H1 (cell line): ENCODE measurements at regions not wholly inside any gene's neighbourhood (a gene's known extent, or its start where the extent isn't known, plus 50 kb on each side); places are given as distances from the start of the nearest gene placed in this dataset.

Source experiments
- CTCF ChIA-PET: fragments of 300-600 bp; sonication (Branson Sonifier 250); formaldehyde crosslinking; loops from one replicate; lab custom pipeline; 2021; ENCODE audit not compliant: partially characterized antibody; lab: Charles Lee
- POLR2A ChIA-PET: fragments of 300-600 bp; sonication (Branson Sonifier 250); formaldehyde crosslinking; loops from one replicate; lab custom pipeline; 2021; ENCODE audit warnings: inconsistent platforms; ENCODE audit not compliant: partially characterized antibody; lab: Charles Lee
- DNase-seq, 2 experiments: peaks; one replicate each; pipeline versions ENCODE4 v3.0.0 to v3.0.0-alpha.2; 2010 to 2022; ENCODE audit warnings: low spot score in 2 of 2, low read depth in 1 of 2, mixed read lengths in 1 of 2
- FAIRE-seq: peaks from 2 replicates; lab custom pipeline; 2011; peaks lifted over from hg19 to GRCh38; lab: Jason Lieb, UNC
- H2AFZ ChIP-seq: 2 replicates; pipeline ENCODE4 v1.8.1; 2012; ENCODE audit warnings: low read length, inconsistent platforms
- H2AK5ac ChIP-seq: 2 replicates; pipeline ENCODE4 v1.6.1; 2013; ENCODE audit warnings: low read depth, low read length
- H2BK120ac ChIP-seq: replicated peaks from 2 replicates; pipeline ENCODE3; 2013; ENCODE audit warnings: low read depth, low read length, inconsistent platforms
- H2BK12ac ChIP-seq: 2 replicates; pipeline ENCODE4 v1.6.1; 2013; ENCODE audit warnings: low read depth, low read length
- H2BK15ac ChIP-seq: 2 replicates; pipeline ENCODE4 v1.6.1; 2013; ENCODE audit warnings: low read length
- H2BK20ac ChIP-seq: 2 replicates; pipeline ENCODE4 v1.6.1; 2013; ENCODE audit warnings: low read length
- H2BK5ac ChIP-seq: 2 replicates; pipeline ENCODE4 v1.6.1; 2013; ENCODE audit warnings: low read depth, low read length
- H3K14ac ChIP-seq: 2 replicates; pipeline ENCODE4 v1.6.1; 2013; ENCODE audit warnings: inconsistent platforms; ENCODE audit not compliant: insufficient read length
- H3K18ac ChIP-seq: 2 replicates; pipeline ENCODE4 v1.6.1; 2013; ENCODE audit warnings: low read length; ENCODE audit errors: extremely low read depth
- H3K23ac ChIP-seq: 2 replicates; pipeline ENCODE4 v1.6.1; 2013; ENCODE audit warnings: inconsistent platforms; ENCODE audit not compliant: insufficient read length
- H3K23me2 ChIP-seq: 2 replicates; pipeline ENCODE4 v1.6.1; 2013; ENCODE audit warnings: low read depth, low read length
- H3K27ac ChIP-seq: 2 replicates; pipeline ENCODE4 v1.6.1; 2011; ENCODE audit warnings: low read depth, low read length, inconsistent platforms
- H3K27me3 ChIP-seq, 4 experiments: replicated peaks in 1 of 4; 1 replicate in 1 of 4; 2 replicates in 3 of 4; pipeline versions ENCODE4 v1.6.1 to v1.8.1; 2011 to 2013; ENCODE audit warnings: low read length in 3 of 4, mild to moderate bottlenecking in 3 of 4, inconsistent platforms in 2 of 4, mixed read lengths in 2 of 4, moderate library complexity in 1 of 4; ENCODE audit not compliant: control insufficient read depth in 3 of 4, insufficient read depth in 3 of 4; ENCODE audit errors: extremely low read depth in 1 of 4
- H3K36me3 ChIP-seq, 4 experiments: 2 replicates each; pipeline versions ENCODE4 v1.6.1 to v1.8.1; 2011 to 2013; ENCODE audit warnings: mild to moderate bottlenecking in 4 of 4, low read length in 3 of 4, moderate library complexity in 2 of 4, control low read depth in 1 of 4, inconsistent platforms in 1 of 4; ENCODE audit not compliant: insufficient read depth in 4 of 4, control insufficient read depth in 2 of 4
- H3K4ac ChIP-seq: replicated peaks from 2 replicates; pipeline ENCODE3; 2013; ENCODE audit warnings: low read length, low read depth, mixed read lengths, inconsistent platforms; ENCODE audit not compliant: insufficient read length
- H3K4me1 ChIP-seq, 4 experiments: replicated peaks in 1 of 4; 1 replicate in 1 of 4; 2 replicates in 3 of 4; pipeline versions ENCODE4 v1.6.1 to v1.8.1; 2011 to 2013; ENCODE audit warnings: low read length in 3 of 4, inconsistent platforms in 2 of 4, mixed read lengths in 1 of 4; ENCODE audit not compliant: insufficient read depth in 4 of 4, control insufficient read depth in 3 of 4
- H3K4me2 ChIP-seq, 2 experiments: 2 replicates each; pipeline versions ENCODE4 v1.6.1 to v1.8.1; 2011 to 2013; ENCODE audit warnings: low read depth in 2 of 2, low read length in 2 of 2, control low read depth in 1 of 2, inconsistent platforms in 1 of 2, mild to moderate bottlenecking in 1 of 2; ENCODE audit not compliant: insufficient read depth in 1 of 2
- H3K4me3 ChIP-seq, 4 experiments: fragments of 200-600, 300-600 bp in 1 of 4; sonication (generic), shearing (Covaris generic), sonication (Bioruptor Twin) in 1 of 4; 2 replicates each; pipeline versions ENCODE4 v1.5.1 to v1.8.1; 2011 to 2016; ENCODE audit warnings: low read length in 4 of 4, low read depth in 3 of 4, control low read depth in 2 of 4, inconsistent platforms in 2 of 4, mild to moderate bottlenecking in 2 of 4, mixed read lengths in 1 of 4, moderate library complexity in 1 of 4; ENCODE audit not compliant: insufficient read depth in 2 of 4; ENCODE audit errors: extremely low read depth in 1 of 4
- H3K56ac ChIP-seq: replicated peaks from 2 replicates; pipeline ENCODE3; 2013; ENCODE audit warnings: low read depth, mild to moderate bottlenecking, mixed read lengths, low read length, inconsistent platforms; ENCODE audit not compliant: insufficient read length
- H3K79me1 ChIP-seq: 2 replicates; pipeline ENCODE4 v1.6.1; 2013; ENCODE audit warnings: low read depth, low read length, control low read depth
- H3K79me2 ChIP-seq, 2 experiments: 2 replicates each; pipeline versions ENCODE4 v1.6.1 to v1.8.1; 2012 to 2013; ENCODE audit warnings: low read length in 2 of 2, mild to moderate bottlenecking in 2 of 2, inconsistent platforms in 1 of 2; ENCODE audit not compliant: insufficient read depth in 2 of 2, control insufficient read depth in 1 of 2
- H3K9ac ChIP-seq, 4 experiments: replicated peaks in 1 of 4; 1 replicate in 1 of 4; 2 replicates in 3 of 4; pipeline versions ENCODE4 v1.6.1 to v1.8.1; 2011 to 2013; ENCODE audit warnings: low read depth in 3 of 4, low read length in 3 of 4, control low read depth in 2 of 4, mild to moderate bottlenecking in 2 of 4, moderate library complexity in 2 of 4, inconsistent platforms in 1 of 4; ENCODE audit errors: extremely low read depth in 1 of 4
- H3K9me3 ChIP-seq, 2 experiments: 2 replicates each; pipeline versions ENCODE4 v1.6.1 to v1.8.1; 2012 to 2013; ENCODE audit warnings: mild to moderate bottlenecking in 2 of 2, moderate library complexity in 2 of 2, control low read depth in 1 of 2, inconsistent platforms in 1 of 2, low read depth in 1 of 2, low read length in 1 of 2, mixed read lengths in 1 of 2; ENCODE audit not compliant: insufficient read depth in 2 of 2
- H4K20me1 ChIP-seq, 2 experiments: replicated peaks in 1 of 2; 2 replicates each; pipeline versions ENCODE3 to v1.8.1; 2011 to 2013; ENCODE audit warnings: inconsistent platforms in 2 of 2, low read length in 2 of 2, mild to moderate bottlenecking in 1 of 2; ENCODE audit not compliant: insufficient read depth in 2 of 2, control insufficient read depth in 1 of 2
- H4K5ac ChIP-seq: 2 replicates; pipeline ENCODE4 v1.6.1; 2013; ENCODE audit warnings: low read length, low read depth, mixed read lengths, inconsistent platforms; ENCODE audit not compliant: insufficient read length
- H4K8ac ChIP-seq: 2 replicates; pipeline ENCODE4 v1.8.0; 2013; ENCODE audit warnings: mild to moderate bottlenecking, moderate library complexity, low read length, inconsistent platforms; ENCODE audit not compliant: insufficient read depth; ENCODE audit errors: extremely low read depth
- H4K91ac ChIP-seq: replicated peaks from 2 replicates; pipeline ENCODE3; 2013; ENCODE audit warnings: low read length, mixed read lengths, inconsistent platforms; ENCODE audit not compliant: insufficient read length
- BCL11A ChIP-seq, 2 experiments: IDR thresholded peaks; one replicate each; pipeline ENCODE4 v1.6.1; 2011; ENCODE audit warnings: low read depth in 2 of 2, low read length in 2 of 2, mild to moderate bottlenecking in 2 of 2
- CBX5 ChIP-seq: fragments of 300-800, 300-1000 bp; sonication (generic); IDR thresholded peaks from 2 replicates; pipeline ENCODE4 v1.7.1; 2016; ENCODE audit warnings: antibody characterized with exemption, low read length, low read depth
- CREB1 ChIP-seq: IDR thresholded peaks from 2 replicates; pipeline ENCODE4 v1.6.1; 2012; ENCODE audit warnings: inconsistent platforms
- EZH2 ChIP-seq: fragments of 200-600 bp; sonication (generic); IDR thresholded peaks from 2 replicates; pipeline ENCODE4 v1.7.1; 2012; ENCODE audit warnings: low read depth, mild to moderate bottlenecking, moderate library complexity, low read length, inconsistent platforms; ENCODE audit not compliant: severe bottlenecking
- KDM1A ChIP-seq: fragments of 200-600, 300-600 bp; sonication (generic); IDR thresholded peaks from 2 replicates; pipeline ENCODE4 v1.7.1; 2016; ENCODE audit warnings: mild to moderate bottlenecking, low read length, borderline replicate concordance
- POLR2A ChIP-seq, 2 experiments: IDR thresholded peaks; 1 replicate in 1 of 2; 2 replicates in 1 of 2; pipeline ENCODE4 v1.6.1; 2011; ENCODE audit warnings: low read depth in 2 of 2, low read length in 2 of 2, mild to moderate bottlenecking in 2 of 2; ENCODE audit errors: control extremely low read depth in 1 of 2
- POLR2AphosphoS5 ChIP-seq: IDR thresholded peaks from 2 replicates; pipeline ENCODE4 v1.6.1; 2011; ENCODE audit warnings: low read depth, low read length
- POU5F1 ChIP-seq: IDR thresholded peaks from 2 replicates; pipeline ENCODE4 v1.6.1; 2011; ENCODE audit warnings: low read depth, mild to moderate bottlenecking, low read length, moderate library complexity
- RNF2 ChIP-seq: fragments of 200-900, 300-1000 bp; sonication (generic); IDR thresholded peaks from 2 replicates; pipeline ENCODE4 v1.7.1; 2016; ENCODE audit warnings: borderline replicate concordance, low read depth, mild to moderate bottlenecking, antibody characterized with exemption, low read length; ENCODE audit not compliant: poor library complexity, severe bottlenecking; ENCODE audit errors: missing control alignments
- SIX5 ChIP-seq: IDR thresholded peaks from 2 replicates; pipeline ENCODE4 v1.6.1; 2011; ENCODE audit warnings: mild to moderate bottlenecking, low read depth, low read length
- TAF1 ChIP-seq: IDR thresholded peaks from 2 replicates; pipeline ENCODE4 v1.6.1; 2011; ENCODE audit warnings: mild to moderate bottlenecking, low read depth, low read length
- YY1 ChIP-seq: IDR thresholded peaks from 2 replicates; pipeline ENCODE4 v1.6.1; 2011; ENCODE audit warnings: low read depth, mild to moderate bottlenecking, low read length
- WGBS, 2 experiments: shearing (Covaris generic) in 1 of 2; methylation state at CpG; one replicate each; pipeline versions ENCODE4 v1.1.6 to v1.1.7; 2013 to 2015; ENCODE audit warnings: low lambda C conversion rate in 2 of 2, mixed read lengths in 2 of 2, inconsistent platforms in 1 of 2, low coverage in 1 of 2, missing lambda C conversion rate in 1 of 2; ENCODE audit not compliant: insufficient replicate concordance in 2 of 2, insufficient coverage in 1 of 2, insufficient read length in 1 of 2; ENCODE audit errors: extremely low coverage in 1 of 2, missing lambda C conversion rate in 1 of 2; 5-methylcytosine and 5-hydroxymethylcytosine counted together
- TF ChIP-seq, protein P1 (sequence below), 3 experiments: IDR thresholded peaks; 1 replicate in 2 of 3; 2 replicates in 1 of 3; pipeline versions ENCODE4 v1.5.1 to v1.6.1; 2011; ENCODE audit warnings: low read length in 3 of 3, mild to moderate bottlenecking in 3 of 3, inconsistent platforms in 2 of 3, low read depth in 1 of 3, moderate library complexity in 1 of 3; ENCODE audit not compliant: insufficient read depth in 1 of 3; ENCODE audit errors: control extremely low read depth in 1 of 3

DNA sequence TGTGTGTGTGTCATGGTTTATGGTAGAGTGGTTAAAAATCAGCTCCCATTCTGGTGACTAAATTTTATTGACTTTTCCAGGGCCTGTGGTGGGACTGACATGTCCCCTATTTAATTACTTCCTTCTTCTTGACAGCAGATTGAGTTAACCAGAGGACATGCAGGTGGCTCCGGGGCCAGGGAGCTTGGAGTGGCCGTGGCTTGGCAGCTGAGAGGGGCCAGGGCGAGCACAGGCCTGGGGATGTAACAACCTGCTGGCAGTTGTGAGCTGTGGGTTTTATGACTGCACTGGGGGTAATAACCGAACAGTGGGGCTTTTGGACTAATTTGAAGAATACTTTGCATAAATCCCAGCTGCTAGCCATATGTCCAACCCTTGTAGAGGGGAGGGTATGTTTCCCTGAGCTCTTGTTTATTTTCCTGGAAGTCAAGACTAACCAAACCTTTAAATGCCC lies 186.0 kb downstream of the MID1IP1 start:
- H3K18ac ChIP-seq, result no peak overlapping the region
- WGBS, 2 experiments, result 91% methylated on average over 4 of the region's 4 CpGs; no CpG with 5 or more reads in 1 of the 2 experiments
- H2AK5ac ChIP-seq, result no peak overlapping the region
- H3K23me2 ChIP-seq, result no peaks in the 10 kb centered on the region
- H3K4ac ChIP-seq, result no peak overlapping the region
- H3K23ac ChIP-seq, result no peak overlapping the region
- no peak overlapping the region for H3K9ac ChIP-seq
- H3K56ac ChIP-seq, result no peak overlapping the region
- H4K20me1 ChIP-seq, result no peaks in the 10 kb centered on the region
- no peaks in the 10 kb centered on the region for H3K79me1 ChIP-seq
- H4K8ac ChIP-seq, result no peak overlapping the region
- no peak overlapping the region for H3K14ac ChIP-seq
- H3K4me2 ChIP-seq, result no peak overlapping the region
- H3K27me3 ChIP-seq, result no peaks in the 10 kb centered on the region
- H3K27ac ChIP-seq, result no peak overlapping the region
- H2BK12ac ChIP-seq, result no peak overlapping the region
- no peak for FAIRE-seq
- POLR2A ChIA-PET, result interaction anchor here (1.6 kb wide), 1 partner anchor 181 kb away, joined by 6 read pairs; no protein-coding TSS in a partner anchor
- H3K4me1 ChIP-seq, result no peaks in the 10 kb centered on the region
- no peaks in the 10 kb centered on the region for H3K9me3 ChIP-seq
- no peak for DNase-seq
- no peak overlapping the region for H2AFZ ChIP-seq
- CTCF ChIA-PET, result interaction anchor here (0.6 to 2.0 kb wide), 6 partner anchors 16 to 235 kb away, joined by 3 to 5 read pairs (median 3); no protein-coding TSS in a partner anchor
- no peak overlapping the region for H3K4me3 ChIP-seq
- no peak overlapping the region for H2BK120ac ChIP-seq
- H4K91ac ChIP-seq, result no peak overlapping the region
- H3K79me2 ChIP-seq, result no peaks in the 10 kb centered on the region
- no peaks in the 10 kb centered on the region for H3K36me3 ChIP-seq
- no peak overlapping the region for H4K5ac ChIP-seq
- no peak overlapping the region for H2BK20ac ChIP-seq
- H2BK15ac ChIP-seq, result no peak overlapping the region
- no peak overlapping the region for H2BK5ac ChIP-seq
- TF ChIP-seq KDM1A (no peak), RNF2 (no peak), SIX5 (no peak), CREB1 (no peak), BCL11A (IDR thresholded peaks at IDR 0.05; ENCODE audit: low read depth in 2 of 2, low read length in 2 of 2) (no peak), POLR2AphosphoS5 (no peak), POLR2A (IDR thresholded peaks at IDR 0.05; ENCODE audit: control extremely low read depth in 1 of 2, low read depth in 2 of 2, low read length in 2 of 2) (no peak), EZH2 (no peak), POU5F1 (no peak), YY1 (no peak), CBX5 (no peak), TAF1 (no peak)
- TF ChIP-seq, protein P1, sequence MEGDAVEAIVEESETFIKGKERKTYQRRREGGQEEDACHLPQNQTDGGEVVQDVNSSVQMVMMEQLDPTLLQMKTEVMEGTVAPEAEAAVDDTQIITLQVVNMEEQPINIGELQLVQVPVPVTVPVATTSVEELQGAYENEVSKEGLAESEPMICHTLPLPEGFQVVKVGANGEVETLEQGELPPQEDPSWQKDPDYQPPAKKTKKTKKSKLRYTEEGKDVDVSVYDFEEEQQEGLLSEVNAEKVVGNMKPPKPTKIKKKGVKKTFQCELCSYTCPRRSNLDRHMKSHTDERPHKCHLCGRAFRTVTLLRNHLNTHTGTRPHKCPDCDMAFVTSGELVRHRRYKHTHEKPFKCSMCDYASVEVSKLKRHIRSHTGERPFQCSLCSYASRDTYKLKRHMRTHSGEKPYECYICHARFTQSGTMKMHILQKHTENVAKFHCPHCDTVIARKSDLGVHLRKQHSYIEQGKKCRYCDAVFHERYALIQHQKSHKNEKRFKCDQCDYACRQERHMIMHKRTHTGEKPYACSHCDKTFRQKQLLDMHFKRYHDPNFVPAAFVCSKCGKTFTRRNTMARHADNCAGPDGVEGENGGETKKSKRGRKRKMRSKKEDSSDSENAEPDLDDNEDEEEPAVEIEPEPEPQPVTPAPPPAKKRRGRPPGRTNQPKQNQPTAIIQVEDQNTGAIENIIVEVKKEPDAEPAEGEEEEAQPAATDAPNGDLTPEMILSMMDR (IDR thresholded peaks at IDR 0.05; ENCODE audit: control extremely low read depth in 1 of 3, insufficient read depth in 1 of 3, low read depth in 1 of 3, low read length in 3 of 3), result no peak
